CD4-positive, alpha-beta T cell treated with Interleukin-10 for 1 hour (primary cell): ENCODE measurements at regions not wholly inside any gene's neighbourhood (a gene's known extent, or its start where the extent isn't known, plus 50 kb on each side); places are given as distances from the start of the nearest gene placed in this dataset.
"Not testable (repeated sequence)": the region's sequence is repeated elsewhere in the genome, so short reads cannot be mapped to it uniquely, and the experiment has no call there.

ENCODE experiments used
- DNase-seq: peaks from one replicate; pipeline ENCODE4 v3.0.0-alpha.2; 2020

- DNase-seq, result no peak
Observed at GRCh38 chr4:138414202-138414601, 172.1 kb upstream of the SLC7A11 start.

DNA sequence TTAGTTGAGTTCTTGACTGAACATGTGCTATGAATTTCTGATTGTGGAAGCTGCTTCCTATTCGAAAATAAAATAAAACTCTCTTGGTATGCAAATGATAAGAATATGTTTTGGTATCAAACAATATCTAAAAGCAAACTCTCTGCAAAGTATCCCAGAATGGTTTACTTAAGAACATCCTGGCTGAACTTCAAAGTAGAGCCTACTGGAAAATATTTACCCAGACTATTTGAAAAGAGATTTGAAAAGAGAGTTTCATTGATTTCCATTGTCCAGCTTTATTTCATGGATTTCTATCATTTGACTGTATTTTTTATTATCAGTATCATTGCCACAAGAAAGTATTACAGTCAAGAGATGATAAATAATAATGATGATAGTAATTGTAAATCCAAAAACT is 171.1 kb upstream of the SLC7A11 start:
- DNase-seq, result no peak

GRCh38 chr4:138412847-138413246 is 170.7 kb upstream of the SLC7A11 start:
- no peak for DNase-seq

GRCh38 chr4:138410266-138410665 is 168.1 kb upstream of the SLC7A11 start:
- no peak for DNase-seq

DNA sequence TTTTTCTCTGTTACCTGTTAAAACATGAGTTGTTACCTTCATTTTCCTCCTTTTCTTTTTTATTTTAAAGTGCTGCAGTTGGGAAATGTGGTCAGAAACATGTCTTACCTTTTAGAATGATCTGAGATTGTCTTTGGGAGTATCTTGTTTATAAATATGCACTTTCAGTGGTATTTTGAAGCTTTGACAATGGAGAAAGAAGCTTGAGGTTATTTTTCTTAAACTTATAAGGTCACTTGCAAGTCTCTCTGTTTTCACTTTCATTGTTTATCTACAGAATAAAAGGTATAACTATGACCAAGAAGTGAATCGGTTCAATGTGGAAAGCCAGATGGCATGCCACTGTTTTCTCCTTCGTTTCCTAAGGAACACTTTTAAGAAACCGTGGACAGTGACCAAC is 167.5 kb upstream of the SLC7A11 start:
- DNase-seq, result no peak

DNA sequence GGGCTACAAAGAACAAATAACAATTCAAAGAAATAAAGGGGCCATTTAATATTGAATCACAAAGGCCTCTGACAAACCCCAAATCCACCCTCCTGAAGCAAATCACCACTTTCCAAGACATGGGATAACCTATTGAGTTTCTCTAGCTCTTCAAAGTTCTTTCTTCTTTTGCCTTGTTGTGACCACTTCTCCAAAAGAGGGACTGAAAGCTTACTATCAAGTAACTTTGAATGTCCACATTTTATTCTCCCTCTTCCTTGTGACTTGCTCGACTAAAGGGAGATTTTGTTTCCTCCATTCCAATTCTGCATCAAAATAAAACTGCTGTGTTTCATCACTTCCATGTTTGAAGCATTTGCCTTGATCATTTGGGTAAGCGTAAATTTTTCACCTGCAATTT is 166.6 kb upstream of the SLC7A11 start:
- DNase-seq, result no peak

DNA sequence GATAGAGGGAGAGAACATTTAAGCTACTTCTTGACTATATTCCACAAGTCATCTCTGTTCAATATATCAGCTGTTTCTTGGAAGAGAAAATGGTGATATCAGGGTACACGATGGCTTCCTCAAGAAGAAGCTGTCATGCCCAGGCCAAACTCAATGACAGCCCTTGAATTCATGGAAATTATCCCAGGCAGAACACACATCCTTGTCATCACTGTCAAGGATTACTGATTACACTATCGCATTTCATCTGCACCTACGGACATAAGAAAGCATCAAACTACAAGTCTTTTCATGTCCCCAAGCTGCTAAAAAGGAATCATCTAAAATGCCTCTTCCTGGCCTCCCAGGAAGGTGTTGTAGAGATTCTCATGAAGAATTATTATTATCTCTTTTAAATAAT is 165.2 kb upstream of the SLC7A11 start:
- DNase-seq, result no peak

DNA sequence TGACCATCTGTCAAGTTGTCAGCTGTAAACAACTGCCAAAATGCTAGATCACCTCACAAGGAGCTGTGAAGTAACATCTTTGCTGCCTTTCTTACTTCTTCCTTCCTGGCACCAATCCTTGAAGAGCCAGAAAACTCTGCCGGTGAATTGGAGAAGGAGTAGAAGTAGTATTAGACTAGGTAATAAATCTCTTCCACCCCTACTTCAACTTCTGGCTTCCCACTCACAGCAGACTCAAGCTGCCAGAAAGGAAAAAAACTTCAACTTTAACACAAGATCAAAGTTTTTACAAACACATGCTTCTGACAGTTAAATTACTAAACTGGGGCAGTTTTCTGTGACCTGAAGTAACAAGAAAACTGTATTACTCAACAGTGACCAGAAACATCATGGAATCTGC is 164.7 kb upstream of the SLC7A11 start:
- DNase-seq, result no peak

- DNase-seq, result no peak
Observed at GRCh38 chr4:138405934-138406567, 163.9 kb upstream of the SLC7A11 start.

GRCh38 chr4:138405466-138405891 is 163.3 kb upstream of the SLC7A11 start:
- no peak for DNase-seq

GRCh38 chr4:138404801-138405200 is 162.7 kb upstream of the SLC7A11 start:
- DNase-seq, result no peak

DNA sequence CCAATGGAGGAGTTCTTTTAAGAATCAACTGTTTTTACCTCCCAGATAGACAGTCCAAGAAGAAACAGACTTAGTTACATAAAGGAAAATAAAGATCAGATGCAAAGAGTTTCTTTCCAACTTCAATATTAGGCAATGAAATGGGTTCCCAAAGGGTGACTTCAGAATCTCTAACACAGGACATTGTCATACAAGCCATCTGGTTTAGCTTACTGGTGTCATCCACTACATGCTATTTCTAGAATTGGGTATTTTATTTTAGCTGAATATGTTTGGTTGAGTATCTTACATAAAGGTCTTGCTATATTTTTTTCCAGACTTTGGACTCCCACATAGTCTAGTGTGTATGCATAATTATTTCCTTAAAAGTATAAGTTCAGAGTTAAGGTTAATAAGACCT is 162.1 kb upstream of the SLC7A11 start:
- DNase-seq, result no peak

DNA sequence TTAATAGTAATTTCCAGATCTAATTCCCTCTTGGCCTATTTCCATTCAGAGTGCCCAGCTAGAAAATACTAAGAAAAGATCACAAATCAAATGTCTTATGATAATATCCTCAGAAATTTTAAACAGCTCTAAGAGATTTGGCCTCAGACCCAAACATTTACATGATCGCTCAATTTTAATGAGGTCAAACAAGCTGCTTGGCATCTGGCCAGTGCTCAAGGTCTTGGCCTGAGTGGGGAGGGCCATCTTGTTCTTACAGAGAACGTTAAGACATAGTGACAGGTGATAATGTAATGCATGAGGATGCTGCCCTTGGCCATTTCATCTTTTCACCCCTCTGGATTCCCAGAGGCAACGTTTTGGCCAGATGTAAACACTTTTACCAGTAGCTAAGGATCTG is 159.2 kb upstream of the SLC7A11 start:
- DNase-seq, result no peak

GRCh38 chr4:138400543-138400942 is 158.4 kb upstream of the SLC7A11 start:
- no peak for DNase-seq

DNA sequence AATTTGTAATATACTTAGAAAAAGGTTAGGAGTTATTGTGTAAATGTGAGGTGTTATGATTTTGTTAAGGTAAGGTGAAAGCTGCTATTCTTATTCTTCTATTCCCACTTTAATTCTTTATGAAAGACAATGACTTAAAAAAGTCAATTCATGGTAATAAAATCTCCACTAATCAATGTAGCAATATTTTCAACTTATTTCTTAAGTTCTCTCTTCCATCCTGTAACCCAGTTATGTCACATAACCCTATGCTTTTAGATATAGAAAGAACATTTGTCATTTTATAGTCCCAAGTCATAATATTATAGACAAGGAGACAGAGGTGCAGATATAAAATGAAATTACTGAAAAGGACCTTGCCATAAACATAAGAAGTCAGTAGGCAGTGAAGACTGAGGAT is 157.9 kb upstream of the SLC7A11 start:
- DNase-seq, result no peak

GRCh38 chr4:138399081-138399480 is 156.9 kb upstream of the SLC7A11 start:
- no peak for DNase-seq

- DNase-seq, result no peak
Observed at GRCh38 chr4:138398322-138398721, 156.2 kb upstream of the SLC7A11 start.

- DNase-seq, result no peak
Observed at GRCh38 chr4:138393886-138394610, 151.9 kb upstream of the SLC7A11 start.

GRCh38 chr4:138392751-138393308 is 150.7 kb upstream of the SLC7A11 start:
- no peak for DNase-seq

DNA sequence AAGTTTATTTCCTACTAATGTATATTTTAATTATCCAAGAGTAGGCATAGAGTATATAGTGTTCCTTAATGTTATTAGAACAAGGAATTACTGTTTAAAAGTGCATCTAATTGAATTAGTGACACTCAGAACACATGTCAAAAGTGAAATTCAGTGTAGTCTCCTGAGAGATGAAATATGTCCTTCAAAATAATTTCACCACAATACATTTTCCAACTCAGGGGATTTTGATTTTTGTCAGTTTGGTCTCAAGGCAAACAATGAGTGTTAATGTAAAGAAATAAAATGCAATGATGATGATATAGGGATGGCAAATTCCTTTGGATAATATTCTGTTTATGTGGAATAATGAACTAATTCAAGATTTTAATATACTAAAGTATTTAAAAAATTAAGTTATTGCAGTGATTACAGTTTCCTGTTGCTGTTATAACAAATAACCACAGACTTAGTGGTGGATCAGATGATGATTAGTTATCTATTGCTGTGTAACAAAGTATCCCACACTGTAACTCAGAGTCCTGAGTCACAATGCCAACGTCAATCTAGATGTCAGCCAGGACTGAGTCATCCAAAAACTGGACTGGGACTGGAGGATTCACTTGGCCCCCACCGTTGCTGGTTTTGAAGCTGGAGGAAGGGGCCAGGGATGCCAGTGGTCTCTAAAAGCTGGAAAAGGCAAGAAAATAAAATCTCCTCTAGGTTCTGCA is 148.0 kb upstream of the SLC7A11 start:
- DNase-seq, result no peak

DNA sequence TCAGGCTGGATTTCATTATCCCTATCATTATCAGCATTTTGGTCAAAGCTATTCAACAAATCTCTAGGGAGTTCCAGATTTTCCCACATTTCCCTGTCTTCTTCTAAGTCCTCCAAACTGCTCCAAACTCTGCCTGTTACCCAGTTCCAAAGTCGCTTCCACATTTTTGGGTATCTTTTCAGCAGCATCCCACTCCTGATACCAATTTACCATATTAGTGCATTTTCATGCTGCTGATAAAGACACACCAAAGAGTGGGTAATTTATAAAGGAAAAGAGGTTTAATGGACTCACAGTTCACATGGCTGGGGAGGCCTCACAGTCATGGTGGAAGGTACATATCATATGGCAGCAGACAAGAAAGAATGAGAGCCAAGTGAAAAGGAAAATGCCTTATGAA is 132.8 kb upstream of the SLC7A11 start:
- no peak for DNase-seq

GRCh38 chr4:138367942-138368341 is 125.8 kb upstream of the SLC7A11 start:
- no peak for DNase-seq

GRCh38 chr4:138352446-138352845 is 110.3 kb upstream of the SLC7A11 start:
- not testable (repeated sequence) for DNase-seq

- DNase-seq, result no peak
Observed at GRCh38 chr4:138348055-138348454, 105.9 kb upstream of the SLC7A11 start.
